SKM-1 (cell line): ENCODE measurements at regions not wholly inside any gene's neighbourhood (a gene's known extent, or its start where the extent isn't known, plus 50 kb on each side); places are given as distances from the start of the nearest gene placed in this dataset.
"Not testable (repeated sequence)": the region's sequence is repeated elsewhere in the genome, so short reads cannot be mapped to it uniquely, and the experiment has no call there.

Source experiments
- DNase-seq: peaks from one replicate; lab custom pipeline; 2025; ENCODE audit not compliant: unreplicated experiment; lab: John Stamatoyannopoulos, UW

DNA sequence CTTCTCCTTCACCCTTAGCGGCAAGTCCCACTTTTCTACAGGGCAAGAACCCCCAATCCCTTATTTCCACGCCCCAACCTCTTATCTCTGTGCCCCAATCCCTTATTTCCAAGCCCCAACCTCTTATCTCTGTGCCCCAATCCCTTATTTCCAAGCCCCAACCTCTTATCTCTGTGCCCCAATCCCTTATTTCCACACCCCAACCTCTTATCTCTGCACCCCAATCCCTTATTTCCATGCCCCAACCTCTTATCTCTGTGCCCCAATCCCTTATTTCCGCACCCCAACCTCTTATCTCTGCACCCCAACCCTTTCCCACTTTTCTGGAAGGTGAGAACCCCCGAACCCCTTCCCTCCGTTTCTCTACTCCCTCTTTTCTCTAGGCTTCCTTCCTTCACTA lies 116.1 kb upstream of the GJE1 start:
- DNase-seq = not testable (repeated sequence)

DNA sequence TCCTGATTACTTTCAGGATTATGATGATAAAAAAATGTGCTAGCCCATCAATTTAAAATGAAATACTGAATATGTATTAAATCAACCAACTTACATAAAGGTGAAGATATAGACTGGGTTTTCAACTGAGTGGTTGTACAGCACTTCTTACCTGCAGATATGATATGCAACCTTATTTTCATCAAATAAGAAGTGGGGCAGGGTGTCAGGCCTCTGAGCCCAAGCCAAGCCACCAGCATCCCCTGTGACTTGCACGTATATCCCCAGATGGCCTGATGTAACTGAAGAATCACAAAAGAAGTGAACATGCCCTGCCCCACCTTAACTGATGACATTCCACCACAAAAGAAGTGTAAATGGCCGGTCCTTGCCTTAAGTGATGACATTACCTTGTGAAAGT lies 117.3 kb upstream of the GJE1 start:
- not testable (repeated sequence) for DNase-seq

DNA sequence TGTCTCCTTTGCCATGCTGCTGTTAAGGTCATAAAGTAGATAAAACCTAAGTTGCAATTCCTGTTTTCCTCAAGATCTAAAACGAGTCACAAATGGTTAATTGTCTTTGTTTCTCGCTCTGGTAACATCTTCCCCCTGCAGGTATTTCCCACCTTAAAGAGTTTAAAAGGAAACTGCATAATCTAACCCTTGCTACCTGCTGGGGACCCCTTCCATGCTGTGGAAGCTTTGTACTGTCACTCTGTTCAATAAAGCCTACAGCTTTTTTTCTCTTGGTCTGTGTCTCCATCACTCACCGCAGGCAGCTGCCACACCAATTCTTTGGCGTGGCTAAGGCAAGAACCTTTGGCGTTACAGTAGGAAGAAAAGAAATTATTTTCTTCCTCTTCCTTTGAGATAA lies 117.7 kb upstream of the GJE1 start:
- no peak for DNase-seq

- no peak for DNase-seq
Observed at GRCh38 chr6:142014515-142014914, 118.2 kb upstream of the GJE1 start.

GRCh38 chr6:142013875-142014495 lies 118.7 kb upstream of the GJE1 start:
- DNase-seq = no peak

GRCh38 chr6:142013287-142013686 lies 119.4 kb upstream of the GJE1 start:
- no peak for DNase-seq

- no peak for DNase-seq
Observed at GRCh38 chr6:142011775-142012174, 121.0 kb upstream of the GJE1 start.

- DNase-seq = no peak
Observed at GRCh38 chr6:142011156-142011555, 121.6 kb upstream of the GJE1 start.

DNA sequence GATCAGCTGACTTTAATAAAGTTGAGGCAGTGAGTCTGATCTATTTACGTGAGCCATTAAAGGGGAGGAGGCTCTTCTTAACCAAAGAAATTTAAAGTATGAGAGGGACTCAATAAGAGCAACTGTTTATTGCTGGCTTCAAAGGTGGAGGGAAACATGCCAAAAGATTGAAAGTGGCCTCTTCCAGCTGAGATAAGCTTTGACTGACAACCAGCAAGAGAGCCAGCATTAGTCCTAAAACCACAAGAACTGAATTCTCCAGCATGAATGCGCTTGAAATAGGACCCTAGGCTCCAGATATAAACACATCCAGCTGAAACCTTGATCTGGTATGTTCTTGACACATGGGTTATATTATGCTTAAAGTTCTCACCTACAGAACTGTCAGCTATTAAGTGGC lies 123.1 kb upstream of the GJE1 start:
- no peak for DNase-seq

DNA sequence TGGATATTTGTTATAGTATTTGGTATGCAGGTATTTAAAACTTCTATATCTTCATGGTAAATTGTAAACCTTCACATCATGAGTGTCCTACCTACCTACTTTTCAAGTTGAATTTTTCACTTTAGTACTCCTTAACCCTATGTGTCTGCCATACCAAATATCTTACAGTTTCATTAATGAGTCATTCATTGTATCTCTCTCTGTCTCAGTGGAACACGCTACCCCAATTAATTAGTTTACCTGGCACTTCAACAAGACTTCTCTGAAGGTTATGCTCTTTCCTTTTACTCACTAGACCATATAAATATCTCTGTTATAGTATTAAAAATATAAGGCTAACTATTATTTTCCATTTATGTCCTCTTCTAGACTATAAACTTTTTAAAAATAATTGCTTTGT lies 123.9 kb upstream of the GJE1 start:
- no peak for DNase-seq

DNA sequence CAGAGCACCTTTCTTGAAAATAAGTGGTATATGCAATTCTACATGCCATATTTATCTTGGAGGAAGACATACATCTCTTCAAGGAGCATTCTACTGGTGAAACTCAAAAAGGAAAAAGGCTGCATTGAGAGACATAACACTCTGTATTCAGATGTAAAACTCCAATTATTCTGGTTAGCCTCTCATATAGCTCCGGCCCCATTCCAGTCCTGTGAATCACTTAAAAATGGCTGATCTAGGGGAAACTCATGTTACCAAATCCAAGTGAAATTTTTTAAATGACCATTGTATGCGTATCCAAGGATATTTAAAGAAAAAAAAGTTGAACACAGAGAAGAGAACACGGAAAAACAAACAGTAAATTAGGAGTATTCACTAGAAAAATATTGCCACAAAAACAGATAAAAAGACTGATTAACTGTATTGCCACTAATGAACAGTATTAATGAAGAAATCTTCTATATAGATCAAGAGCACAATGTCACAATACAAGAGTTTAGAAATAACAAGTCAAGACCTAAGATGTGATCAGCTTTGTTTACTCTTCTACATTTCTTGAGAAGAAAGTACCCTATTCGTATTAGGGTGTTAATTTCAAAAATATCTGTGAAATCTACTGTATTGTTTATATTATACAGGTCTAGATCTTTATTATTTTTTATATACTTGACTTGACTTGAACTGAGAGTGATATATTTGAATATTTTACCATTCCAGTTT lies 124.5 kb upstream of the GJE1 start:
- no peak for DNase-seq

DNA sequence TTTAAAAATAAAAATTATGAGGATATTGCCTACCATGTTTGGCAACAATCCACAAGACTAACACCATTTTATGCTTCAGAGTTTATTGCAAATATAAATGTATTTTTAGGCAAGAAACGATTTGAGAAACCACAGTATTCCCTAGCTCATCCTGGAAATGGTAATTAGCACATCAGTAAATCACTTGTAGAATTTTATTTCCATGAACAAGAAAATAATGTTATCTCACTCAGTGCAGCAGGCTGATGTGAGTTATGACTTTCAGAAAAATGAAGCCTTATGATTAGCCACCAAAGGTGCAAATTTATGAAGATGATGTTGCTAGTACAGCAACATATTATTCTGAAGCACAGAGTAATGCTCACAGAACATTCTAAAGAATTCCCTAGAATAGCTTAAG lies 127.7 kb upstream of the GJE1 start:
- DNase-seq = no peak

DNA sequence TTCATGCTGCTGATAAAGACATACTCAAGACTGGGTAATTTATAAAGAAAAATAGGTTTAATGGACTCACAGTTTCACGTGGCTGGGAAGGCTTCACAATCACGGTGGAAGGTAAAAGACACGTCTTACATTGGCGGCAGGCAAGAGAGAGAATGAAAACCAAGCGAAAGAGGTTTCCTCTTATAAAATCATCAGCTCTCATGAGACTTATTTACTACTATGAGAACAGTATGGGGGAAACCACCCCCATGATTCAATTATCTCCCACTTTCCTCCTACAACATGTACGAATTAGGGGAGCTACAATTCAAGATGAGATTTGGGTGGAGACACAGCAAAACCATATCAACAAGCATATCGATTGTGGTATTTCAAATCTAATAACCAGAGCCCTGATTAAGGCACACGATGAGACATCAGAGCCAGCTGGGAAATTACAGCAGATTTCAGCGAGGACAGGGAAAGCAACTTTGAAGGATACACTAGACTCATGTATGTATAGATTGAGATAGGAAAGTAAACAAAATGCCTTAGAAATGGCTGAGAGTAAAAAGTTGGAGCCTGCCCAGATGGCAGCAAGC lies 129.8 kb upstream of the GJE1 start:
- DNase-seq = no peak

- DNase-seq = no peak
Observed at GRCh38 chr6:141996823-141997222, 135.9 kb upstream of the GJE1 start.

- no peak for DNase-seq
Observed at GRCh38 chr6:141992109-141992508, 140.6 kb upstream of the GJE1 start.

GRCh38 chr6:141990840-141991239 lies 141.9 kb upstream of the GJE1 start:
- no peak for DNase-seq

DNA sequence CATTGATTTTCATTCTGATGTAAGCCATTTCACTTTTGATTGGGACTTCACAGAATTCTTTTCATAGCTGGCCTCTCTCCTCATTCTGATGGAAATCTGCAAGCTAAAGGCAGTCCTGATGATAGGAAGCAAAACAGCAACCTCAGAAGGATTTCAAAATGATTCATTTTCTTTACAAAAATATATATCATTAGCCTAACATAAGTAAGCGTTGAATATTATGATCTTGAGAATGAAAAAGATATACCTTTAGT lies 143.1 kb upstream of the GJE1 start:
- no peak for DNase-seq

DNA sequence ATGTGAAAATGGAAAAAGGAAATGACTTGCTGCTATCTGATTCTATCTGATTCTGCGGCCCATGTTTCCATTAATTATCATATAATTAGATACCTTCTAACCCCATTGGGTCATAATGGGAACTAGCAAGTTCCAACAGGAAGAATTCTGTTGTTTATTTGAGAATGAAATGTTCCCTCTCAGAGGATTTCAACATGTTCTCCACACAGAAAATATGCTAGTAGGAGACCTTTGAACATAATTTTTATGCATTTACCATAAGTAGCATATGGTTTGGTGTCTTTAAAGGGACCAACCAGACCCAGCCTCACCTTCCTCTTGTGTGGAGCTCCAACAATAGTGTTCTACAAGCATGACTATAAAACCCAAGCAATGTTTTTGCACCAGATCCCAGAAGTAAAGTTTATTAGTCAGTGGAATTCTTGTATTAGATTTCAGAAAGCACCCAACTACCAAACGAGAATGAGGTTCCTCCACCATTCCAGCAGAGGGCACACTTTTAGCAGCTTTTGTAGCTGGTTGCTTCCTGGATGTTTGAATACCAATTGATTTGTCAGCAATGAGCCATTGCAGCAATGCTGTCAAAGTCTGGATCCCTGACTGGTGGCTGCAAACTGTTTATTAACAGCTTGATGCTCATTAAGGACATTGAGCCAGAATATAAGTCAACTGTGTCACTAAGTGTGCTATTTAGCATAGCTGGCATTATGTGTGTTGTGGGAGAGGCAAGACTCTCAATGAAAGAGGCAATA lies 143.6 kb upstream of the GJE1 start:
- peak; percentile 29 for DNase-seq

DNA sequence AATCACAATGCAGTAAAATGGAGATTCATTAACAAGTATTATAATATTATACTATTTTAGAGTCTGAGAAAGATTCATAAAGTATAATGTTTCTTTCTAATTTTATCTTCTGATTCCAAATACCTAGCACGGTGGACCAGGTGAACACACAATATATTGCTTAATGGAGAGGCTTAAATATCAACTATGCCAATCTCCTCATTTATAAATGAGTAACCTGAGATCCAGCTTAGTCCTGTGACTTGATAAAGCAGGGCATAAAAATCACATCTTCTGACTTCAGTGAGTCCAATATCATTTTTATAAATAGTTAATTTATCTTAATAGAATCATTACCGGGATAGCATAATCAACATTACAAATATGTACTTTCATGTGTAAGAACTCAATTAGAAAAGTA lies 144.4 kb upstream of the GJE1 start:
- no peak for DNase-seq

DNA sequence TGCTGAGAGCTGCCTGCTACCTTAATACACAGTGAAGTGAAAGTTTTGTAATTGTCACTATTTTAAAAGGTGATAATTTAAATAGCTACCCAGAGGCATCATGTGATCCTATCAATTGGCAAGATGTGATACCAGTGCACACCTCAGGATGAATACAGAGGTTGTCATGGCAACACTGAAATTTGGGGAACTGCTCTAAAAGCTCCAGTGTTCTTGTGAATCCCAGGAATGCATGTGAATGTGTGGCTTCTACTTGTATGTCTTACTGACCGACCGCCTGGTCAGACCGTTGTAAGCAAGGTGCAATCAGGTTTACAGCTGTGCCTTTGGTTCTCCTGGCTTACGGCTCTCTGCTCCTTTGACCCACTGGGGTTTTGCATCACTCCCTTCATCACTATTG lies 146.3 kb upstream of the GJE1 start:
- DNase-seq = no peak

DNA sequence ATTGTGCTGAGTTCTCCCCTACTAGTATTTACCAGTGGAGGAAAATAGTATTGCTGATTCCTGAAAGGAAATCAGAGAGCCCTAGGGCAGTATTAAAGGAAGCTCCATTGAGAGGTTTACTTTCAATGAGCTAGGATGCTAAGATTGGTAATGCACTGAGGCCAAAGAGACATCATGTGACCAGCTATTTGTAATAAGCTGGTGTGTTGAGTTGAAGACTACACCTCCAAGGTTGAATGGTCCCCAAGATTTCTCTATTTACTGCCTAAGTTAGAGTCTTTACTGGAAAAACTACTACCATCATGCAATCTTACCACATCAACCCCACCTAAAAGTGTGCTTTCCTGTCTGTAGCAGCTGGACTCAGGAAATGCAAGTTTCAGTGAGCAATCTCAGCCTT lies 151.5 kb upstream of the GJE1 start:
- no peak for DNase-seq

DNA sequence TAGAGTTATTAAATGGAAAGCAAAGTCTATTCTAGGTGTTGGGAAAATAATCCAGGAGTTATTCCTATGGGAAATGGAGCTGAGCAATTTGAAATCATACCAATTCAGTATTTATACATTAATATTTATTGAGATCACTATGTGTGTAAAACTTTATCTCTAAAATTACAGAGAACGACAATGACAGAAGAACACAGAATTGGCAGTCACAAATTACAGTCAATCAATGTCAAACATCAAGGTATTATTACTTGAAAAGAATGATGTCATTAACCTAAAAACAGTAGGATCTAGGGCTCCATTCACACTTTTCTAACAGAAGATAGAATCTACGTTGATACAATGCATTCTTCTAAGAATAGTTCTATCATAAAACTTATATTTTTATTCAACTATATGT lies 154.9 kb upstream of the GJE1 start:
- DNase-seq = no peak
